Esophagus muscularis mucosa (tissue), 4 donors: ENCODE measurements at regions not wholly inside any gene's neighbourhood (a gene's known extent, or its start where the extent isn't known, plus 50 kb on each side); places are given as distances from the start of the nearest gene placed in this dataset.

Experiments
- DNase-seq: peaks from one replicate; pipeline ENCODE4 v3.0.0-alpha.2; 2017; ENCODE audit errors: extremely low spot score
- H3K27ac ChIP-seq, 4 donors: fragments of 200-600 bp; sonication (generic); replicated peaks in 1 of 4; 1 replicate in 3 of 4; 2 replicates in 1 of 4; pipeline ENCODE4 v1.5.1; 2016 to 2019; ENCODE audit warnings: mild to moderate bottlenecking in 1 of 4
- H3K27me3 ChIP-seq, 4 donors: fragments of 200-600 bp; sonication (generic); one replicate each; pipeline versions ENCODE4 v1.5.1 to v1.6.0; 2016 to 2019
- H3K36me3 ChIP-seq, 4 donors: fragments of 200-600 bp; sonication (generic); one replicate each; pipeline ENCODE4 v1.5.1; 2016 to 2019
- H3K4me1 ChIP-seq, 4 donors: fragments of 200-600 bp; sonication (generic); one replicate each; pipeline ENCODE4 v1.5.1; 2016 to 2019
- H3K4me3 ChIP-seq, 4 donors: fragments of 200-600 bp; sonication (generic); 1 replicate in 2 of 4; 2 replicates in 2 of 4; pipeline ENCODE4 v1.5.1; 2016 to 2019; ENCODE audit warnings: mild to moderate bottlenecking in 4 of 4, moderate library complexity in 1 of 4
- H3K9me3 ChIP-seq, 4 donors: fragments of 200-600 bp; sonication (generic); 1 replicate in 3 of 4; 2 replicates in 1 of 4; pipeline ENCODE4 v1.5.1; 2016 to 2019
- CTCF ChIP-seq, 3 experiments: fragments of 200-600 bp in 2 of 3; fragments of 450-650 bp in 1 of 3; sonication (generic) in 2 of 3; IDR thresholded peaks; one replicate each; pipeline ENCODE4 v1.5.1; 2017 to 2019; ENCODE audit warnings: antibody characterized with exemption in 3 of 3, mild to moderate bottlenecking in 2 of 3, moderate library complexity in 1 of 3
- EP300 ChIP-seq: sonication (generic); formaldehyde crosslinking; IDR thresholded peaks from one replicate; pipeline ENCODE4 v1.6.1; 2017; ENCODE audit warnings: antibody characterized with exemption
- POLR2A ChIP-seq: fragments of 450-650 bp; IDR thresholded peaks from one replicate; pipeline ENCODE4 v1.6.1; 2017; ENCODE audit warnings: antibody characterized with exemption, moderate library complexity, mild to moderate bottlenecking, low read depth
- POLR2AphosphoS5 ChIP-seq, 2 donors: sonication (generic); formaldehyde crosslinking; IDR thresholded peaks; one replicate each; pipeline ENCODE4 v1.6.1; 2017; ENCODE audit warnings: antibody characterized with exemption in 2 of 2
- WGBS: methylation state at CpG from one replicate; pipeline ENCODE4 v1.1.5; 2018; 5-methylcytosine and 5-hydroxymethylcytosine counted together
- intact Hi-C: fragments of 100-400 bp; cut with DNase I; formaldehyde crosslinking; loops from one replicate; pipeline ENCODE4 v1.15.1; 2023

- DNase-seq, result no peak
- Histone ChIP-seq H3K4me3 (no peak overlapping the region), H3K9me3 (no peaks in the 10 kb centered on the region), H3K27me3 (no peaks in the 10 kb centered on the region), H3K27ac (peak overlapping the region; percentile 62 to 80 (median 71)), H3K36me3 (no peaks in the 10 kb centered on the region), H3K4me1 (peaks cover 5 to 26% (median 21%) of the 10 kb centered on the region in 4 donors)
- intact Hi-C loops, result no loop called here
- TF ChIP-seq POLR2AphosphoS5 (IDR thresholded peaks at IDR 0.05) (peak; percentile 76 to 86), CTCF (IDR thresholded peaks at IDR 0.05) (no peak)
- 53% methylated on average over 12 of the region's 12 CpGs for WGBS
Measured at GRCh38 chr10:22849077-22849805, 78.6 kb upstream of the ARMC3 start.

GRCh38 chr10:22848509-22848908 lies 79.3 kb upstream of the ARMC3 start:
- intact Hi-C loops, result no loop called here

GRCh38 chr10:22846294-22846693 lies 81.6 kb upstream of the ARMC3 start:
- no peak overlapping the region for H3K4me3 ChIP-seq
- TF ChIP-seq POLR2A, result no peak
- H3K27me3 ChIP-seq, result no peaks in the 10 kb centered on the region
- DNase-seq, result no peak
- no peaks in the 10 kb centered on the region for H3K36me3 ChIP-seq
- 89% methylated on average over 2 of the region's 2 CpGs for WGBS
- intact Hi-C loops, result no loop called here
- no peaks in the 10 kb centered on the region for H3K9me3 ChIP-seq
- no peak overlapping the region for H3K27ac ChIP-seq
- peaks cover 5 to 26% (median 21%) of the 10 kb centered on the region in 4 donors for H3K4me1 ChIP-seq

More at GRCh38 chr10:22848509-22848908, 79.3 kb upstream of the ARMC3 start:
- 97% methylated on average over 4 of the region's 4 CpGs for WGBS
- peaks cover 5 to 26% (median 21%) of the 10 kb centered on the region in 4 donors for H3K4me1 ChIP-seq
- H3K27ac ChIP-seq, result peak overlapping the region; percentile 62 to 80 (median 71)
- no peaks in the 10 kb centered on the region for H3K27me3 ChIP-seq
- H3K9me3 ChIP-seq, result no peaks in the 10 kb centered on the region
- no peaks in the 10 kb centered on the region for H3K36me3 ChIP-seq
- TF ChIP-seq EP300 (no peak), POLR2AphosphoS5 (IDR thresholded peaks at IDR 0.05) (no peak), POLR2A (no peak), CTCF (IDR thresholded peaks at IDR 0.05) (no peak)
- DNase-seq, result no peak
- H3K4me3 ChIP-seq, result no peak overlapping the region

- H3K27me3 ChIP-seq, result peaks cover 0 to 6% (median 0%) of the 10 kb centered on the region in 4 donors
- intact Hi-C loops, result no loop called here
- no peak overlapping the region for H3K27ac ChIP-seq
- H3K36me3 ChIP-seq, result no peaks in the 10 kb centered on the region
- TF ChIP-seq POLR2A (no peak), CTCF (IDR thresholded peaks at IDR 0.05) (no peak), POLR2AphosphoS5 (IDR thresholded peaks at IDR 0.05) (no peak), EP300 (no peak)
- H3K9me3 ChIP-seq, result no peaks in the 10 kb centered on the region
- no peak overlapping the region for H3K4me3 ChIP-seq
- H3K4me1 ChIP-seq, result no peaks in the 10 kb centered on the region
- WGBS, result 78% methylated on average over 5 of the region's 5 CpGs
- DNase-seq, result no peak
Measured at GRCh38 chr10:22839639-22840038, 88.2 kb upstream of the ARMC3 start.

- Histone ChIP-seq H3K36me3 (no peaks in the 10 kb centered on the region), H3K4me1 (no peaks in the 10 kb centered on the region), H3K27me3 (peaks cover 0 to 6% (median 0%) of the 10 kb centered on the region in 4 donors), H3K9me3 (no peaks in the 10 kb centered on the region), H3K4me3 (no peak overlapping the region), H3K27ac (no peak overlapping the region)
- intact Hi-C loops, result no loop called here
- no peak for DNase-seq
- 71% methylated on average over 1 of the region's 1 CpG for WGBS
- TF ChIP-seq POLR2AphosphoS5 (IDR thresholded peaks at IDR 0.05) (no peak), POLR2A (no peak), CTCF (IDR thresholded peaks at IDR 0.05) (no peak), EP300 (no peak)
Measured at GRCh38 chr10:22837771-22838170, 90.1 kb upstream of the ARMC3 start.
